Middle frontal gyrus (tissue), 1 donor: ENCODE measurements at regions not wholly inside any gene's neighbourhood (a gene's known extent, or its start where the extent isn't known, plus 50 kb on each side); places are given as distances from the start of the nearest gene placed in this dataset.
"Not testable (repeated sequence)": the region's sequence is repeated elsewhere in the genome, so short reads cannot be mapped to it uniquely, and the experiment has no call there.

Experiments
- DNase-seq: peaks from one replicate; pipeline ENCODE4 v3.0.0-alpha.2; 2015; ENCODE audit warnings: low spot score; ENCODE audit errors: extremely low spot score

DNA sequence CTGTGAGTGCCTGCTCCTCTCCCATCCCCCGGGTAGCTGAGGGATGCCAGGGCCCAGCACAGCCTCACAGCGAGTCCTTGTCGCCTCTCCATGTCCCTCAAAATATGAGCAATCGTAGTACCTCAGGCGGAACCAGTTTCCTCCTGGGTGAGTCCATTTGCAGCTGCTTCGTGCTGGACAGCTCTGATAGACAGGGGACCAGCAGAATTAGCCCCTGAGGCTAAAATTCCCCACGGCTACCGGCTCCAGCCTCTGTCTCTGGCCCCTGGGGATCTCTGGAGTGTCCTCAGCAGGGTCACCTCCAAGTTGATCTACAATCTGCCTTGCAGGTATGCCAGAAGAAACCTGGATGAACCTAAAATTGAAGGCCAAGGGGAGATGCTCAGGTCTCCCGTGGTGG, 115.8 kb upstream of the FBXL7 start:
- no peak for DNase-seq

DNA sequence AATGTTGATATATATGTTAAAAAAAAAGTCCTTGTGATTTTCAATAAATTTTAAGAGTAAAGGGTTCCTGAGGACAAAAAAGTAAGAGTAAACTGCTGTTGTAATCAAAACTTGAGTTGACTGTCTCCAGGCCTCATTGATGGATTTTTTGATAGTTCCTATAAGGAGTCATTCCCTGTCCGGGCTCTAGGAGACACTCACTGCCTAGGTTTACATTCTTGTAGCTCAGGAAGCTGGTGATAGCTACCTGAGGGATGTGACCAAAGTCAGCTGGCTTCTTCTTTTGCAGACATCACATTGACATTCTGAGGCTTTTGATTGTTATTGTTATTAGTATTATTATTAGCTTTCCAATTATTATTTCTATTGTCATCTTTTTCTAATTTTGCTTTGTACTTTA, 116.5 kb upstream of the FBXL7 start:
- no peak for DNase-seq

DNA sequence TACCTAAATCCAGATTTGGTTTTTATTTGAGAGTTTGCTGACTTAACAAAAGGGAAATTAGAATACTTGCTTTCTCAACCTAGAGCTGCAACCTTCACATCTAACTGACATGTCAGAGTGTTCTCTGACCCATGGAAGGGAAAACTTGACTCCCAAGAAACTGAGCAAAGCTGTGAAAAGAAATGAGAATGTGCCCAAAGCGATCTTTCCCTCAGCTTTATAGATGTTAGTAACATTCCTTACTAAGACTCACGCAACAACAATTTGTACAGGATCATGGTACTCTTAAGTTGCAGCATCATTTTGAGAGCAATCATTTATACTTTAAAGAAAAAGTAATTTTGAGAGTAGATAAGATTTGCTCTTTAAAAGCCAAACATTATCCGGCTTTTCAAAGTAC, 117.0 kb upstream of the FBXL7 start:
- DNase-seq: no peak

DNA sequence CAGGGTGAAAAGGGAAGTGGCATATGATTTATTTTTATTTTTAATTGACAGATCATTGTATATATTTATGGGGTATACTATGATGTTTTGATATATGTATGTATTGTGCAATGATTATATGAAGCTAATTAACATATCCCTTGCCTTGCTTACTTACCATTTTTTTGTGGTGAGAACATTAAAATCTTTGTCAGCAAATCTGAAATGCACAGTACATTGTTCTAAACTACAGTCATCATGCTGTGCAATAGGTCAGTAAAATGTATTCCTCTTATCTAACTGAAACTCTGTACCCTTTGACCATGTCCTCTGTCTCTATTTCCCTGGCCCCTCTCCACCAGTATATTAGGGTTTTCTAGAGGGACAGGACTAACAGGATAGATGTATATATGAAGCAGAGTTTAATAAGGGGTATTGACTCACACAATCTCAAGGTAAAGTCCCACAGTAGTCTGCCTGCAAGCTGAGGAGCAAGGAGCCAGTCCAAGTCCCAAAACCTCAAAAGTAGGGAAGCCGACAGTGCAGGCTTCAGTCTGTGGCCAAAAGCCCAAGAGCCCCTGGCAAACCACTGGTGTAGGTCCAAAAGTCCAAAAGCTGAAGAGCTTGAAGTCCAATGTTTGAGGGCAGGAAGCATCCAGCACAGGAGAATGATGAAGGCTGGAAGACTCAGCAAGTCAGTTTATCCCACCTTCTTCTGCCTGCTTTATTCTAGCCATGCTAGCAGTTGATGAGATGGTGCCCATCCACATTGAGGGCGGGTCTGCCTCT, 122.2 kb upstream of the FBXL7 start:
- no peak for DNase-seq

DNA sequence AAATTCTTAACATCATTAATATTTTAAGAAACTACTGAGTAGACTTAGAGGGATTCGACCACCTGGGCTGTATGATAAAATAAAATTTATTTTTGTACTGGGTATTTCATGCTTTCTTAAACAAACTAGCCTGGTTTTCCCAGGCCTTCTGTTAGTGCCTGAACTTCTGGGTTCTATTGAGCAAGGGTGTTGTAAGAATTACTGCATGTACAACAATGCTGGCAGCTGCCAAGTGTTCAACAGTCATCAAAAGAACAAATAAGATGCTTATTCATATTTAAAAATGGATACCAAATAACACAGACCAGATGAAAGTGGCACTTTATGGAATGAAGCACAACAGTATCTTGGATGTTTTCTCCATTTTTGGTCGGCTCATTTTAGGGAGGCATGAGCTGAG, 123.2 kb upstream of the FBXL7 start:
- DNase-seq: no peak

DNA sequence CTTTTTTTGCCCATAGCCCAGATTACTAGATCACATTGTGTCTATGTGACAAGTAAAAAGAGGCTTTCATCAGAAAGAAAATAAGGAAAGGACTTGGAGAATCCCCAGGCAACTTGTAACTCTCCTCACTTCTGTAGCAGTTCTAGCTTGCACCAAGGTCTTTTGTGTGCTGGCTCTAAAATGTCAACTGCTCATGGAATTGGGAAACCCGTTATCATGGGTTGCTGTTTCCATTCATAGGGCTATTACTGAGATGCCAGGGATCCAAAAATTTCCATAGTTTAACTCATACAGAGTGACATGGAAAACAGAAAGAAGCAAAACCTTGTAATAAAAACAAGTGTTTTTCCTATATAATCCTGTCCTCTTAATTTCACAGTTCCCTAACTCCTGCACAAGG, 123.9 kb upstream of the FBXL7 start:
- no peak for DNase-seq

DNA sequence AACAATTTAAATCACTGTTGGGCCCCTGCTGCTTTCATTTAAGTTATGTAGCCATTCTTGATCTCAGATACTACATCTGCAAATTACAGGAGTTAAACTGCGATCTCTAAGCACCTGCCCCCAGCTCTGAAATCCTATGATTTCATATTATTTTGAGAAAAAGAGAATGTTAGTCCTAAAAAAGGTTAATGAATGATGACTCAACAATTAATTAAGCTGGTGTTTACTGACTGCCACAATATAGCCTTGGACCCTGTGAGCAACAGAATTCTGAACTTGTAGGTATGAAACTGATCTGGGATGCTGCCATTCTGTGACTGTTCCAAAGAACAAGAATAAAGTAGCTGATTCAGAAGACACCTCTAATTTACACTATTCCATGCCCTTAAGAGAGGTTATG, 124.4 kb upstream of the FBXL7 start:
- no peak for DNase-seq

DNA sequence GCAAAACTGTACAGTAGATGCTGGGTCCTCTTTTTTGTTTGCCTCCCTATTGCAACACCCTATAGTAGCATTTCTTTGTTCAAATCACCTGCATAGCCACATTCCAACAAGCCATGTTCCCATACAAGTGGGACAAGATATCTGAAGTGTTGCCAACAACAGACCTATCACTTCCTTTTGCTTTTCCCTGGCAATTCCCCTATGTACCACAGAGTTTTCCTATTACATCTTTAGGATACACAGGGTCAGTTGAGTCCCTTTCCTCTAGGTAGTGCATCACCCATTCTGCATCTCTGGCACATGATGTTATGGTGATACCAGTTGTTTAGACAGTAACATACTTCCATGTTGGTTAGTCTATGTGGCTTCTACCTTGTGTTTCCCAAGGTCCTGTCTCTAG, 125.1 kb upstream of the FBXL7 start:
- no peak for DNase-seq

DNA sequence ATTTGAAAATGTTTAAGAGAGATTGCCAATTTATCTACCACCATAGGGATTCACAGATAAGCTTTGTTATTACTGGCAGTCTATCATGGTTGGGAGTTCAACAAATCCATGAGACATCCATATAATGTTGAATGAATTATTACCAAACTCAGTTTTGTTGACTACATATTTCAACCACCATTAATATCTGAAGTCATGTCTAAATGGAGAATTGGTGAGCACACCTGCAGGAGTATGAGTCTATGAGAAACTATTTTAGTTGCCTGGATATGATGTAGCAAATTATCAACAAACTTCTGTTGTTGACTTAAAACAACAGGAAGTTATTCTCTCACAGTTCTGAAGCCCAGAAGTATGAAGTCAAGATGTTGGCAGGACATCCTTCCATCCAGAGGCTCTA, 126.8 kb upstream of the FBXL7 start:
- no peak for DNase-seq

DNA sequence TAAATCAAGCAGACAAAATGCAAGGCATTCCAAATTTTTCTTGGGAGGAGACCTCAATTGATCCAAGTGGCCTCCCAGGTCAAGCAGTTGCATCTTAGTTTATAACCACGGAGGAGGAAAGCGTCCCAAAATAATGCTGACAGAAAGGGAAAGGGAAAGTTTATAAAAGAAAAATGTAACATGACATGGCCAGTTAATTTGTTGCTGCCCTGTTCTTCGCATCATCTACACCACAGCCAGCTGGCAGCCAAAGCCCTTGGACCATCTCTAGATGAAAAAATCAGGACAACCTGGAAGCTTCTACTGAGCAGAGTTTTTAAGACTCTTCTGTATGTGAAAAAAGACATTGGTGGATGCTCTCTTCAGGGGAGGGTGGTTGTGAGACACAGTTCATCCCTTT, 128.8 kb upstream of the FBXL7 start:
- DNase-seq: no peak

DNA sequence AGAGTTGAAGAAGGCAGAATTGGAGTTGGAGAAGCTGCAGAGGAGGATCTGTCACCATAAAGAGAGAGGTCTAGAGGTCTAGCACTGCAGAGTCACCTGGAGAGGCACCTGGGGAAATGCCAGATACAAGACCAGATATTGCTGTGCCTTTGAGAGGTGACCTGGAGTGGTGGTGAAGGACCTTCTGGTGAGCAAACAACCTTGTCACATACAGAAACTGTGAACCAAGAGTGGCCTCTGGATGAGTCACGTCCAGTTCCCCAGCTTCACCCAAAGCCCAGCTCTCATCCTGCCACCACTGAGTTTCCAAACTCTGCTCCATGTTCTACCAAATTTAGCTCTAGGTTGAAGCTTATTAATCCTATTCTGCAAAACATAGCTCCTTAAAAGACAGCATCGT, 131.1 kb upstream of the FBXL7 start:
- DNase-seq: no peak

DNA sequence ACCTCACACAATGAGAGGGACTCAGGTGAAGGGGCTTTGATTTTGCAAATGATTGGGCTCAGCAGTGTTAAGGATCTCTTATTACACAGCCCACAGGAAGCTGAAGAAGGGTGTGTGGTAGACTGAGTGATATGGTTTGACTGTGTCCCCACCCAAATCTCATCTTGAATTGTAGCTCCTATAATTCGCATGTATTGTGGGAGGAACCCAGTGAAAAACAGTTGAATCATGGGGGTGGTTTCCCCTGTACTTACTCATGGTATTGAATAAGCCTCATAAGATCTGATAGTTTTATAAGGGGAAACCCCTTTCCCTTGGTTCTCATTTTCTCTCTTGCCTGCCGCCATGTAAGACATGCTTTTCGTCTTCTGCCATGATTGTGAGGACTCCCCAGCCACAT, 132.5 kb upstream of the FBXL7 start:
- DNase-seq: no peak

DNA sequence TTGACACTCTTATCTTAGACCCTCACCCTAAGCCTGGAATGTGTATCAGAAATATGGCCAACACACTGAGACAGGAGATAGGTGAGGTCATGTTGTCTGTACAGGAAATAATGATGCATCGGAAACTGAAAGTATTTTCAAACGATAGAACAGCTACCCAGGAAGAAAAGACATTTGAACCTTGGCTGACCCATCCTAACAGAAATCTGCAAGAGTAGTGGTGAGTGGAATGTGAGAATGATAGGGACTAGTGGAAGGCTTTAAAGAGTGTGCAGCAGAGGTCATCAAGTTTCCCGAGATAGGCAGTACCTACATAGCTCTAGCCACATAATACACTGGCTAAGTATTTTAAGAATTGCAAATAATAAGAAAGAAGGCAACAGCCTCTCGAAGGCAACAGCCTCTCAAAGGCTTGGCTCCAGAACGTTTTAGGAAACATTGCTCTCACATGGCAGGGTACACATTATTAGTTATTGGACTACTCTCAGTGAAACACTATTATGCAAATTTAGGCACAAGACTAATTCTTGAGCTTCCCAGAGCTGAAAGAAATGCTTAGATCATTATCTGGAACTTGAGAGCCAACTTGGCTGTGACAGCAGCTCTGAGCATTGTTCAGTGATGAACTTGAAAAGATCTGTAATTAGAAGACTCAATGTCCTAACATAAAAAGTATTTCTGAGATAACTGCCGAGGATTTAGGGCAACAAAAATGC, 133.1 kb upstream of the FBXL7 start:
- DNase-seq: no peak

DNA sequence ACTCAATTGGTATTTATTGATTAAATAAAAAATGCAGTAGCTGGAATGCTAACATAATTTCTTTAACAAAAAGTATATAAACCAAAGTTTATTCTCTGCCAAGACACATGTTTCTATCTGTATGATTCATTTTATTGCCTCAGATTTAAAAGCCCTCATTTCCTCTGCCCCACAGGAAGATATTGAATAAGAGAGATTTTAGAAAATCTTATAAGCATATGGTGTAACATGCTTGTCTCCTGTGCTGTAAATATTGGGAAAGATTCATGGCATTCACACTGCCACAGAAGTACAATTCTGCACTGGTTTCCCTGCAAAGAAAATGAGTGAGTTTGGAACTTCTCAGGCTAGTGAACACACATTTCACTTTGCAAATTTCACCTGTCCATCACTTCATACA, 134.9 kb upstream of the FBXL7 start:
- no peak for DNase-seq

DNA sequence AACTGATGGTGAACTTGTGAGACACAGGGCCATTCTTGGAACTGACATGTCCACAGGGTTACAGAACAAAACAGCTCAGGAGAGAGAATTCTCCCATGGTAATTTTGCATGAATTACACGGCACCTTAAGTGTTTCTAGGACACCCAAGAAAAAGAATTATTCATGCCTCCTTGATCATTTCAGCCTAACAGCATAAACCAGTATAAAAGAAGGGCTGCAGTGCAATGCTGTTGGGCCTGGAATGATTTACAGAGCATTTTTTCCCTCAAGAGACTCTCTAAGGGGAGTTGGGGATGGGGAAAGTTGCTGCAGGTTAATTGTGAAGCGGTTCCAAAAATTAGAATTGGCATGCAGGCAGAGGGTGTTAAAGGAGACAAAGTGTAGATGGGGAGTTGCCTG, 136.4 kb upstream of the FBXL7 start:
- DNase-seq: no peak

DNA sequence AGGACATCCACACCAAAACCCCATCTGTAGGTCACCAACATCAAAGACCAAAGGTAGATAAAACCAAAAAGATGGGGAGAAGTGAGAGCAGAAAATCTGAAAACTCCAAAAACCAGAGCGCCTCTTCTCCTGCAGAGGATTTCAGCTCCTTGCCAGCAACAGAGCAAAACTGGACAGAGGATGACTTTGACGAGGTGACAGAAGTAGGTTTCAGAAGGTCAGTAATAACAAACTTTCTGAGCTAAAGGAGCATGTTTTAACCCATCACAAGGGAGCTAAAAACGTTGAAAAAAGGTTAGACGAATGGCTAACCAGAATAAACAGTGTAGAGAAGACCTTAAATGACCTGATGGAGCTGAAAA, 142.9 kb upstream of the FBXL7 start:
- not testable (repeated sequence) for DNase-seq

DNA sequence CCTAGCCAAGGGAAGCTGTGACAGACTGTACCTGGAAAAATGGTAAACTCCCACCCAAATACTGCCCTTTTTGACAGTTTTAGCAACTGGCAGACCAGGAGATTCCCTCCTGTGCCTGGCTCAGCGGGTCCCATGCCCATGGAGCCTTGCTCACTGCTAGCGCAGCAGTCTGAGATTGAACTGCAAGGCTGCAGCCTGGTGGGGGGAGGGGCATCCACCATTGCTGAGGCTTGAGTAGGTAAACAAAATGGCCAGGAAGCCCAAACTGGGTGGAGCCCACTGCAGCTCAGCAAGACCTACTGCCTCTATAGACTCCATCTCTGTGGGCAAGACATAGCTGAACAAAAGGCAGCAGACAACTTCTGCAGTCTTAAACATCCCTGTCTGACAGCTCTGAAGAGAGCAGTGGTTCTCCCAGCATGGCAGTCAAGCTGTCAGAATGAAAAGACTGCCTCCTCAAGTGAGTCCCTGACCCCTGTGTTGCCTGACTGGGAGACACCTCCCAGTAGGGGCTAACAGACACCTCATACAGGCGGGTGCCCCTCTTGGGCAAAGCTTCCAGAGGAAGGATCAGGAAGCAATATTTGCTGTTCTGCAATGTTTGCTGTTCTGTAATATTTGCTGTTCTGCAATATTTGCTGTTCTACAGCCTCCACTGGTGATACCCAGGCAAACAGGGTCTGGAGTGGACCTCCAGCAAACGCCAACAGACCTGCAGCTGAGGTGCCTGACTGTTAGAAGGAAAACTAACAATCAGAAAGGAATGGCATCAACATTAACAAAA, 143.5 kb upstream of the FBXL7 start:
- not testable (repeated sequence) for DNase-seq

DNA sequence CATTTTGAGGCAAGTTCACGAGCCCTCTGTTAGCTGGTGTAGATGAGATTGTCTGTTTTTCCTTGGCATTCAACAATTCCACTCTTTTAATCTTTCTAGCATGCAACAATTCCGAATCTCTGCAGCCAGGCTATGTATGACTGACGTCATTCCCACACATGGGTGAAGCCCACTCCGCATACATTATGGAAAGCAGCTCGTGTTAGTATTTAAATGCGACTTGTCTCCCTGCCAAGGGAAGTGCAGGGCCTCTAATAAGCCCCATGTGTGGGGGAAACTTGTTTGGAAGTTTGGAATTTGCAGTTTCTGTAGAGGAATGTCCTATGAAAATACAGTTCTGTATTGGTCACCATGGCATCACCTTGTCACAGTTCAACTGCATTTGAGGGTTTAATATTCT, 146.0 kb upstream of the FBXL7 start:
- DNase-seq: no peak

DNA sequence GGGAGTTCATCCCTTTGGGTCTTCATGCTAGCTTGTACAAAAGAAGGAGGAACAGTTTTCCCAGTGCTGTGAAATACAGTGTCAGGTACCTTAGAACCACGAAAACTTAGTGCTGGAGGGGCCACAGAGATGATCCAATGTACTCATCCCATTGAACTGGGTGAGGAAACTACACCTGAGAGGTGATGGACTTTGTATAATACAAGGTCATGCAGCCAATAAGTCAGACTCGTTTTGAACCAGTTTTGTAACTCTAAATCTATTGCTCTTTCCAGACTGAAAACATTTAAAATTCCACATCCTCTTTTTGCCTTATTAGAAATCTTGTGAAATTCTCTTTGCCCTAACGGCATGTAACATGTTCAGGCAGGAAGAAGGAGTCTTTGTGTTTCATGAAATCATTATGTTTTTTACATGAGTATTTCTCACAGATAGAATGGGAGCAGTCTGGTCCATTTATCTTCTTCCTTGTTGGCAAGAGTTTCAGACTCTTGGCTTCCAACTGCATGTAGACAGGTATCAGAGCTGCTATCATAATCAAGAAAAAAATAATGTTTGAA, 146.8 kb upstream of the FBXL7 start:
- DNase-seq: no peak

DNA sequence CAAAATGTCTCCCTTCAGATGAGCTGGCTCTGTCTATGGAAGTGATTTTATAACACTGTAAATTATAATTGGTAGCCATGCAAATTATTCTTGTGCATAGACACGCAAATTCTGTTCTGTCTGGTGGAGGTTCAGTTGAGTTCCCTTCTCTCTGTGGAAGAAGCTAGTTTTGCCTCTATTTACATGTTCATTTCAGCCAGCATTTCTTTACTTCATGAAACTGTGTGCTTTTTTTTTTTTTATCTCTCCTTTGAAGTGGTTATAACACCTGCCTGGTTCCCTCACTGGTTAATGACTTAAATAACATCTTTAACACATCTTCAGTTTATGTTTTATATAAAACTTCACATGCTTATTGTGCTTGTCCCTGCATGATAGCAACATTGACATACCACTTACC, 149.4 kb upstream of the FBXL7 start:
- DNase-seq: no peak

DNA sequence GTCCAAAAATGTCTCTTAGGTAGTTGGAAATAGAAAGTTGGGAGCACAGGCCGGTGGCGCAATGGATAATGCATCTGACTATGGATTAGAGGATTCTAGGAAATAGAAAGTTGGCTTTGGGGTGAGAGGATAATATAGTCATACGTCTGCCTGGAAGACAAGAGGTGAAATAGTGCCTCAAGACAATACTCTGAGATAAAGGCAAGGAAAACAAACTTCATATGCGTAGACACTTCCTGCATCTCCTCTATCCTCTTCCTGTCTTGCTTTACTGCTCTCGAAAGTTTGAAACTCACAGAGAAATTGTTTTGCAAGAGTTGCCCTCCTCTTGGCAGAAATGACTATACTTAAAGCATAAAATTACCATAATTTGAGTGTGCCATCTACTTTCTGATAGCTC, 153.2 kb upstream of the FBXL7 start:
- DNase-seq: no peak

DNA sequence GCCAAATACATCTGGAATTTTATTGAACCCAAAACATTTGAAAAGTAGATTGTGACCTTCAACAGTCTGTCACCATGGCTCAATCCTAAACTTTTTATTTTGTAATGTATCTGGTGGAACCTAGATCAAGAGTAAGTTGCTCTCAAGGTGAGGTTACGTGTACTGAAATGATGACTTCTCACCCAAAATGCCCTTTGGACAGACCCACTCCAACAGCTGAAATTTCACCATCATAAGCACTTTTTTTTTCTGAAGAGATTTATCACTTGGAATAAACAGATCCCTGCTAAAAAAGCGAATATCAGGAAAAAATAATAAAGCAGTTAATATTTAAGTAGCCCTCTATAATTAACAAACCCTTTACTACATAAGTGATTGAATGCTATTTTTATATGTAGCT, 155.0 kb upstream of the FBXL7 start:
- no peak for DNase-seq
